Activated CD8-positive, alpha-beta memory T cell treated with anti-CD3 and anti-CD28 coated beads for 24 hours (primary cell): ENCODE measurements at regions not wholly inside any gene's neighbourhood (a gene's known extent, or its start where the extent isn't known, plus 50 kb on each side); places are given as distances from the start of the nearest gene placed in this dataset.

Experiments
- DNase-seq: peaks from one replicate; pipeline ENCODE4 v3.0.0-alpha.2; 2020

- DNase-seq: no peak
These were observed 554.4 kb upstream of the LRRTM1 start for GRCh38 chr2:80858965-80859364.

GRCh38 chr2:80856227-80856626 is 551.7 kb upstream of the LRRTM1 start:
- no peak for DNase-seq

DNA sequence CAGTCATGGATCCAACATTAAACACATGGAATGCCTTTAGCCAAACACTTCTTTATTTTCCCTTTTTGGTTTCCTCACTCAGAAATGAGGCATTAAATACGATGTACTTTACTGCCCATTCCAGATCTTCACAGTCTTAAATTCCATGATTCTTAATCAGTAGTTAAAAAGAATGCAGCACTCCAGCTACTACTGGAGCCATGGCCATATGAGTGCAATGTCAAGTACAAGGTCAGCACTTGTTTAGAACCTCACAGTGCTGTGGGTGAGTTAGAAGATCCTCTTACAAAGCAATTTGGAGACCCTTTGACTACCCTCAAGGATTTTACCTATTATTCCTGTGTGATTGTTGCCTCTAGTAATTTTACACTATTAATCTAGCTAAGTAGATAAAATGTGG is 550.3 kb upstream of the LRRTM1 start:
- DNase-seq: no peak

DNA sequence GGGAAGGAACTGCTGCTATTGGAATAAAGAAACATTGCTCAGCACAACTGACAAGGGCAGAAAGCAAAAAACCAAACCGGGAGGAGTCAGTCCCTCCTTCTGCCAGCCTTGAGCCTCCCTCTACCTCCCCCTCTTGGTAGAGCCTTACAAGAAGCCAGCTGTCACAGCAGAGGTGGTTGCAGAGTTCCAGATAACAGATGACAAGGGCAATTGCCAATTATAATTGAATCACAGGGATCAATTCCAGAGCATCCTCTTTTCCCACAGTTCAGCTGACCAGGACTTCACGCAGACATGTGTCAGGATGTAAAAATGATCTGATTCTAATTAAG is 548.2 kb upstream of the LRRTM1 start:
- no peak for DNase-seq

DNA sequence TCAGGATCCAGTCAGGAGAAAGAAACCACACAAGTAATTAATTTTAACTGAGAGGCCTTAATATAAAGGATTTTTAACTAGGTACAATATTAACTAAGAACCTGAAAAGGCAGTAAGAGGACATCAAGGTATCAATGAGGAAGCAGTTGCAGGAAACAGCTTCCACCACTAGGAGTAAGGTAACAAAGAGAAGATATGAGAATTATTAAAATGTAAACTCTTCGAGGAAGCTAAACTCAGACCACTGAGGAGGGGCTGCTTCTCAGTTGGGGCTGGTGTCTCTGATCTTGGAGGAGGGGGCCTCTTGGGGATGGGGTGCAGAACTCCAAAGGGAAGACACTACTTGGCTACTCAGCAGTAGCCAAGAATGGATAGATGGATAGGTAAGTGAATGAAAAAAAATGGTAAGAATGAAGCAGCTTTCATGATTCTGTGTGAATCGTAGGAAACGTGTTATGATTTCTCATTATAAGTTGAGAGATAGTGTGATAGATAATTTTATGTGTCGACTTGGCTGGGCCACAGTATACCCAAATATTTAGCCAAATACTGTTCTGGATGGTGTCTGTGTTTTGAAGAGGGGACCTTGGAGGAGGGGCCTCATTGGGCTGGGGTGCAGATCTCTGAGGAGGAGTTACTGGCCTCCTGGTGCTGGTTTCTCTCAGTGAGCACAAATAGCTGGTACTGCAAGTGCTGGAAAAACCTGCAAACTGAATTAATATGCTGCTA is 547.7 kb upstream of the LRRTM1 start:
- DNase-seq: no peak

- no peak for DNase-seq
These were observed 526.3 kb upstream of the LRRTM1 start for GRCh38 chr2:80830891-80831290.

DNA sequence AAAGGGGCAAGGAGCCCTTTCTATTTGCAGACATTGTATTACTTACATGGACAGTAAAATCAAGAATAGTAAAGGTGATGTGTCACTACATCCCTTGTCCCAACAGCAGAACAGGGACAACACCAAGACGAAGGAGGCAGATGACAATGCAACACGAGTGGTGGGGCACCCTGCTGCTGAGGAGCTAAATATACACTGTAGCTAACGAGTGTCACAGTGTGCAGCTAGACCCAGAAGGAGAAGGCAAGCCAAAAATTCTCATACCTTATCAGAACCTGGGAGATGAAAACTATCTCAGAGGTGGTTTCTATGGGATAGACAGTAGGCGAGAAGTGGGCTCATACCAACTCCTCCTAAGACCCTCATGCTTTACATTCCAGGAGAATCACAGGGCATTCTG is 518.4 kb upstream of the LRRTM1 start:
- DNase-seq: no peak

- no peak for DNase-seq
These were observed 510.7 kb upstream of the LRRTM1 start for GRCh38 chr2:80815259-80815658.

DNA sequence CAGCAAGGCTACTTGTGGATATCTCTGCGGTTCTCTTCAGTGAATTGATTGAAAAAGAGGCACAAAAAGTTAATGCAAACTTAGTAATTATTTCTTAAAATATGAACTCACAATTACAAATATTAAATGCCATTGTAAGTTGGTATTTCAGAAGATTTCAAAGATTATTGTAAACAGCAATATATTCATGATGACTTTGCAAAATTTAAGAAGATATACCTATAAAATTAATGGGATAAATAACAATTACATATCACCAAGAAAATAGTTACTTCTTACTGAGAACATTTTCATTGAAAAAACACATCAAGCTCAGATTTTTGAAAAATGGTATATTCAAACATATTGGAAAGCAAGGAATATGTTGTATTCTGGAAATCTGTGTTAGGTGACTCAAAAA is 482.0 kb upstream of the LRRTM1 start:
- no peak for DNase-seq

DNA sequence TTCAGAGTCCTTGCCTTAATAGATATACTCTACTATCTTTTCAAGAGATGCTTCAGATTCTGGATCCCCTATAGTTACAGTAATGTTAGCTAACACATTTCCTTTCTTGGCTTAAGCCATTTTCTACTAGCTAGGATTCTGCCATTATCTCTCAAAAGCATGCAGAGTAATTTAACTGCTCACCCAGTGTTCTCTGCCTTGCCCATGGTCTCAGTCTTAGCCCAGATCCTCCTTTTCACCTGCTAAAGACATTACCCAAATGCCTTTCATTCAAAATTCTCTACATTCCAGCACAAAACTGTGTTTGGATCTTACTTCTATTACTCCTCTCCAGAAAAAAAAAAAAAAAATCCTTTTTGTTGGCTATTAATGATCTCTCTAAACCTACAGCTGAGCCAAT is 474.2 kb upstream of the LRRTM1 start:
- no peak for DNase-seq

DNA sequence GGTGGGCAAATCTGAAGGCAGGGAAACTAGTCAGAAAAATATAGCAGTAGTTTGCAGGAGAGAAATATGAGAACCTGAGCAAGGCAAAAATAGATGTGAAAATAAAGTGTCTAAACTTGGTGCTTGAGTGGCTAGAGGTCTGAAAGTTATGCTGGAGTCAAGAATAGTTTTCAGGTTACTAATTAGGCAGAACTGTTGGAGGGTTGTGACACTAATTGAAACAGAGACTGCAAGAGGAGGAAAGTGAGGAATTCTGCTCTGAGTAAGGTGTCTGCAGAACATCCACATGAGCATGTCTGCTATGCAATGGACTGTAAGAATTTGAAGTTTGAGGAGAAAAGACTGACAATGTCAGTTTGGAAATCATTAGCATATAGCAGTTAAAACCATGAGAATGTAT is 444.0 kb upstream of the LRRTM1 start:
- DNase-seq: no peak

GRCh38 chr2:80737047-80737446 is 432.5 kb upstream of the LRRTM1 start:
- no peak for DNase-seq

- no peak for DNase-seq
These were observed 420.4 kb upstream of the LRRTM1 start for GRCh38 chr2:80725001-80725400.

GRCh38 chr2:80722803-80723202 is 418.3 kb upstream of the LRRTM1 start:
- DNase-seq: no peak

DNA sequence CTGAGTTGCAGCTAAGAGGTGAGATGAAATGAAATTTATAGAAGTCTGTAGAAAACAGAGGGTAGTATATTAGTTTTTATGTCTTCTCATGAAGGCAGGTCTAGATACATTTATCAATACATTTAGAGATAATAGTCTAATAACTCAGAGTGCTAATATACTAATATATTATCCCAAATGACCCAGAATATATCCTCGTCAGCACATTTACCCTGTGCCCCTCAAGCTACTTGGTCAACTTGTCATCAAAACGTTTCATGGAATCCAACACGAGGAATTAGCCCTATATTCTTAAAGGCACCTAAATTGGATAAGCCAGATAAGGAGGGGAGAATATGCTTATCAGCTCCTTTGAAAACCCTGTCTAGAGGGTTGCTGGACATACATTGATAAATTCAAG is 415.1 kb upstream of the LRRTM1 start:
- DNase-seq: no peak

GRCh38 chr2:80715433-80715832 is 410.9 kb upstream of the LRRTM1 start:
- no peak for DNase-seq

DNA sequence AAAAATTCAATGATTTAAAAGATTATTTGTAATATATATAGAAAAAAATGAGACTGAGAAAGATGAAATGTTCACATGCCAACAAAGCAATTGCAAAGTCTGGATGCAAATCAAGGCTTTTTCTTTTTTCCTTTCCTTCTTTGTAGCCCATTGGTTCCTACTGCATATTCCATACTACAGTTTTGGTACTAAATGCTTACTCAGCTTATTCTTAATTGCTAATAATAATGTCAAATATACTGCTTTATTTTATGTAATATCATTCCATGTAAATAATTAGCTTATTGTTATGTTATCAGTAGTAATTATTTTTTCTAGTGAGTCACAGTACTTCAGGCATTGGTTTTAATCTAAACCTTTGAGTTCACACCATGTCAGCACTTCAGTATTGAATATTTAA is 407.4 kb upstream of the LRRTM1 start:
- DNase-seq: no peak

GRCh38 chr2:80706951-80707350 is 402.4 kb upstream of the LRRTM1 start:
- no peak for DNase-seq

DNA sequence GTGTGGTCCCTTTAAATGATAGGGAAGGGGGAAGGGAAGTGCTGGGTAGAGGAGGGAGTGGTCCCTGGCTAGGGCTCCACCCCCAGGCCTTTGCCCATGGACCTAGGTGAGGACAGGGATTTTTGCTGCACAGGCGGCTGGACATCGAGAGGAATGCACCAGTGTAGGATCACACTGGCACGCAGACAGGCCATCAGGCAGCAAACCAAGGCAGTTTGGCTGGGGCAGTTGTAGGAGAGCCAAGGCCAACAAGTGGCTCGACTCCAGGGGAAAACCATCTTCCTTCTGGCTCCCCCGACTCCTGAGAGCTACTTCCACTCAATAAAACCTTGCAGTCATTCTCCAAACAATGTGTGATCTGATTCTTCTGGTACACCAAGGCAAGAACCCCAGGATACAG is 402.0 kb upstream of the LRRTM1 start:
- no peak for DNase-seq

- no peak for DNase-seq
These were observed 399.0 kb upstream of the LRRTM1 start for GRCh38 chr2:80703532-80703931.

DNA sequence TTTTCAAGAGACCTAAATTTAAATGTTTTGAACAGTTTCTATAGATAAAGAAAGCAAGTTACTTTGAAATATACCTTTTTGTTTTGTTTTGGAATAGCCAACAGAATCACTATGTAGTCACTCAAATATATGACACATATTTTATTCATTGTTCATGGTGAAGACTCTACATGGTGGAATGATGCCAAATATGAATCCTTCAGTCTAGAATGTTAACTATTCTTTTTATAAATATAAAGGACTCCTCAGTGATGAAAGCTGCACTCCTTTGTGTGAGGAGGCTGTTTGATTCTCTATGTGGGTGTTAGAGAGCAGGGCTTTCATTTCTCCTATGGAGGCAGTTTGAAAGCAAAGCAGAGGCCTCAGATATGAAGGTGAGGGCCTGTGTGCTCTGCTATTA is 396.4 kb upstream of the LRRTM1 start:
- no peak for DNase-seq
